ENCODE measurements at regions not wholly inside any gene's neighbourhood (a gene's known extent, or its start where the extent isn't known, plus 50 kb on each side); places are given as distances from the start of the nearest gene placed in this dataset.

DNA sequence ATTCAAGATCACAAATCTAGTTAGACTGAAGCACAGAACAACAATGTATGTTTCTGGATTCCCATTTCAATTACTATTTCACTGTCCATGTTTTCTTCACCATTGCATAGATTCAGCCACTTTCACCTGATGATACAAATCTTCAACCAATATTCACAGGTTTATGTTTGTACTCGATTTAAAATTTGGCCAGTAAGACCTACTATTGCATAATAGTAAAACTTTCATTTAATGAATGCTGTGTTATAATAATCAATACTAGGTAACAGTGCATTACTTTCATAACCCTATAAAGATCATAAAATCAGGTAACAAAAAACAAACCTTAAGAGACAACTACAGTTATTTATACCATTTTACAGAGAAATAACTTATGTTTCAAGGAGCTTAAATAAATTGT is 2209.1 kb downstream of the ARAP2 start:
- POLR2A ChIA-PET, result no interaction called here
- Histone ChIP-seq H3K27me3 (ENCODE audit: control insufficient read depth, insufficient read depth, low read length) (no peaks in the 10 kb centered on the region), H3K4me3 (ENCODE audit: low read depth in 2 of 2, low read length in 2 of 2) (no peak overlapping the region), H3K36me3 (ENCODE audit: control insufficient read depth, insufficient read depth, low read length) (no peaks in the 10 kb centered on the region), H3K27ac (ENCODE audit: low read length) (no peak overlapping the region), H3K4me1 (ENCODE audit: control insufficient read depth, insufficient read depth, low read length) (no peaks in the 10 kb centered on the region), H3K9me3 (ENCODE audit: control insufficient read depth, insufficient read depth, low read depth, low read length) (no peaks in the 10 kb centered on the region)
- intact Hi-C loops (cut with micrococcal nuclease; ENCODE audit: unreplicated experiment) (no loop called here), in situ Hi-C loops (cut with HindIII; ENCODE audit: low pct_unique_long_range_greater_than_20kb, low sequenced_read_pairs) (no loop called here)
- no peak for DNase-seq (ENCODE audit: low read depth, low spot score)
- CTCF ChIA-PET, result no interaction called here
- ATAC-seq, result no peak
- BruUV-seq (replicated peaks), result no TSS peak
- TF ChIP-seq SIN3A (IDR thresholded peaks at IDR 0.05; ENCODE audit: borderline replicate concordance, insufficient read depth, low read depth, low read length) (no peak), POLR2AphosphoS5 (IDR thresholded peaks at IDR 0.05; ENCODE audit: low read depth, low read length) (no peak), TCF7L2 (IDR thresholded peaks at IDR 0.05; ENCODE audit: low read depth, low read length) (no peak)
- TF ChIP-seq, protein P1, sequence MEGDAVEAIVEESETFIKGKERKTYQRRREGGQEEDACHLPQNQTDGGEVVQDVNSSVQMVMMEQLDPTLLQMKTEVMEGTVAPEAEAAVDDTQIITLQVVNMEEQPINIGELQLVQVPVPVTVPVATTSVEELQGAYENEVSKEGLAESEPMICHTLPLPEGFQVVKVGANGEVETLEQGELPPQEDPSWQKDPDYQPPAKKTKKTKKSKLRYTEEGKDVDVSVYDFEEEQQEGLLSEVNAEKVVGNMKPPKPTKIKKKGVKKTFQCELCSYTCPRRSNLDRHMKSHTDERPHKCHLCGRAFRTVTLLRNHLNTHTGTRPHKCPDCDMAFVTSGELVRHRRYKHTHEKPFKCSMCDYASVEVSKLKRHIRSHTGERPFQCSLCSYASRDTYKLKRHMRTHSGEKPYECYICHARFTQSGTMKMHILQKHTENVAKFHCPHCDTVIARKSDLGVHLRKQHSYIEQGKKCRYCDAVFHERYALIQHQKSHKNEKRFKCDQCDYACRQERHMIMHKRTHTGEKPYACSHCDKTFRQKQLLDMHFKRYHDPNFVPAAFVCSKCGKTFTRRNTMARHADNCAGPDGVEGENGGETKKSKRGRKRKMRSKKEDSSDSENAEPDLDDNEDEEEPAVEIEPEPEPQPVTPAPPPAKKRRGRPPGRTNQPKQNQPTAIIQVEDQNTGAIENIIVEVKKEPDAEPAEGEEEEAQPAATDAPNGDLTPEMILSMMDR (IDR thresholded peaks at IDR 0.05), result no peak
- TF ChIP-seq, protein P2, sequence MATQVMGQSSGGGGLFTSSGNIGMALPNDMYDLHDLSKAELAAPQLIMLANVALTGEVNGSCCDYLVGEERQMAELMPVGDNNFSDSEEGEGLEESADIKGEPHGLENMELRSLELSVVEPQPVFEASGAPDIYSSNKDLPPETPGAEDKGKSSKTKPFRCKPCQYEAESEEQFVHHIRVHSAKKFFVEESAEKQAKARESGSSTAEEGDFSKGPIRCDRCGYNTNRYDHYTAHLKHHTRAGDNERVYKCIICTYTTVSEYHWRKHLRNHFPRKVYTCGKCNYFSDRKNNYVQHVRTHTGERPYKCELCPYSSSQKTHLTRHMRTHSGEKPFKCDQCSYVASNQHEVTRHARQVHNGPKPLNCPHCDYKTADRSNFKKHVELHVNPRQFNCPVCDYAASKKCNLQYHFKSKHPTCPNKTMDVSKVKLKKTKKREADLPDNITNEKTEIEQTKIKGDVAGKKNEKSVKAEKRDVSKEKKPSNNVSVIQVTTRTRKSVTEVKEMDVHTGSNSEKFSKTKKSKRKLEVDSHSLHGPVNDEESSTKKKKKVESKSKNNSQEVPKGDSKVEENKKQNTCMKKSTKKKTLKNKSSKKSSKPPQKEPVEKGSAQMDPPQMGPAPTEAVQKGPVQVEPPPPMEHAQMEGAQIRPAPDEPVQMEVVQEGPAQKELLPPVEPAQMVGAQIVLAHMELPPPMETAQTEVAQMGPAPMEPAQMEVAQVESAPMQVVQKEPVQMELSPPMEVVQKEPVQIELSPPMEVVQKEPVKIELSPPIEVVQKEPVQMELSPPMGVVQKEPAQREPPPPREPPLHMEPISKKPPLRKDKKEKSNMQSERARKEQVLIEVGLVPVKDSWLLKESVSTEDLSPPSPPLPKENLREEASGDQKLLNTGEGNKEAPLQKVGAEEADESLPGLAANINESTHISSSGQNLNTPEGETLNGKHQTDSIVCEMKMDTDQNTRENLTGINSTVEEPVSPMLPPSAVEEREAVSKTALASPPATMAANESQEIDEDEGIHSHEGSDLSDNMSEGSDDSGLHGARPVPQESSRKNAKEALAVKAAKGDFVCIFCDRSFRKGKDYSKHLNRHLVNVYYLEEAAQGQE (IDR thresholded peaks at IDR 0.05; ENCODE audit: insufficient read depth in 1 of 2, low read depth in 2 of 2, low read length in 1 of 2), result no peak

- ChIA-PET CTCF (no interaction called here), POLR2A (no interaction called here)
These were observed 2207.0 kb downstream of the ARAP2 start for GRCh38 chr4:34037280-34037679.

More at GRCh38 chr4:34037280-34037679, 2207.0 kb downstream of the ARAP2 start:
- H3K4me3 ChIP-seq (ENCODE audit: low read depth in 2 of 2, low read length in 2 of 2), result no peak overlapping the region
- H3K27ac ChIP-seq (ENCODE audit: low read length), result no peak overlapping the region
- intact Hi-C loops (cut with micrococcal nuclease; ENCODE audit: unreplicated experiment) (no loop called here), in situ Hi-C loops (cut with HindIII; ENCODE audit: low pct_unique_long_range_greater_than_20kb, low sequenced_read_pairs) (no loop called here)
- no peak for TF ChIP-seq TCF7L2 (IDR thresholded peaks at IDR 0.05; ENCODE audit: low read depth, low read length)
- TF ChIP-seq SIN3A (IDR thresholded peaks at IDR 0.05; ENCODE audit: borderline replicate concordance, insufficient read depth, low read depth, low read length), result no peak
- TF ChIP-seq POLR2AphosphoS5 (IDR thresholded peaks at IDR 0.05; ENCODE audit: low read depth, low read length), result no peak
- TF ChIP-seq, protein P2 (IDR thresholded peaks at IDR 0.05; ENCODE audit: insufficient read depth in 1 of 2, low read depth in 2 of 2, low read length in 1 of 2), result no peak
- TF ChIP-seq, protein P1 (IDR thresholded peaks at IDR 0.05), result no peak
- H3K36me3 ChIP-seq (ENCODE audit: control insufficient read depth, insufficient read depth, low read length), result no peaks in the 10 kb centered on the region
- H3K9me3 ChIP-seq (ENCODE audit: control insufficient read depth, insufficient read depth, low read depth, low read length), result no peaks in the 10 kb centered on the region
- DNase-seq (ENCODE audit: low read depth, low spot score), result no peak
- H3K4me1 ChIP-seq (ENCODE audit: control insufficient read depth, insufficient read depth, low read length), result no peaks in the 10 kb centered on the region
- no peaks in the 10 kb centered on the region for H3K27me3 ChIP-seq (ENCODE audit: control insufficient read depth, insufficient read depth, low read length)
- ATAC-seq, result no peak
- no TSS peak for BruUV-seq (replicated peaks)

Data from Panc1 (cell line).